ENCODE measurements at regions not wholly inside any gene's neighbourhood (a gene's known extent, or its start where the extent isn't known, plus 50 kb on each side); places are given as distances from the start of the nearest gene placed in this dataset.

- Histone ChIP-seq H3K36me3 (no peaks in the 10 kb centered on the region), H3K9me3 (no peaks in the 10 kb centered on the region), H3K4me3 (no peak overlapping the region), H3K4me1 (peaks cover 0 to 20% (median 3%) of the 10 kb centered on the region in 9 donors), H3K27me3 (peaks cover 0 to 18% (median 0%) of the 10 kb centered on the region in 7 donors), H3K27ac (no peak overlapping the region)
- no peak for TF ChIP-seq CTCF (IDR thresholded peaks at IDR 0.05)
- DNase-seq = no peak
- intact Hi-C loops (cut with DNase I) = no loop called here
- peak in 1 of 8 donors; percentile 28 for ATAC-seq
- 72% methylated on average over 9 of the region's 9 CpGs for WGBS, 2 donors
Observed at GRCh38 chr16:66231452-66232160, 134.9 kb upstream of the CDH5 start.

- H3K9me3 ChIP-seq = no peaks in the 10 kb centered on the region
- peaks cover 0 to 20% (median 4%) of the 10 kb centered on the region in 9 donors for H3K4me1 ChIP-seq
- TF ChIP-seq CTCF (IDR thresholded peaks at IDR 0.05) = no peak
- intact Hi-C loops (cut with DNase I) = no loop called here
- H3K36me3 ChIP-seq = no peaks in the 10 kb centered on the region
- H3K27me3 ChIP-seq = peaks cover 0 to 18% (median 0%) of the 10 kb centered on the region in 7 donors
- H3K4me3 ChIP-seq = no peak overlapping the region
- no peak for DNase-seq
- 87 to 91% methylated on average over 4 of the region's 4 CpGs for WGBS, 2 donors
- no peak overlapping the region for H3K27ac ChIP-seq
- no peak for ATAC-seq
Observed at GRCh38 chr16:66229651-66230050, 136.8 kb upstream of the CDH5 start.

- TF ChIP-seq CTCF (IDR thresholded peaks at IDR 0.05) = no peak
- WGBS, 2 donors = 64 to 72% methylated on average over 7 of the region's 7 CpGs
Observed at GRCh38 chr16:66228792-66229191, 137.7 kb upstream of the CDH5 start.

GRCh38 chr16:66227766-66228530 lies 138.5 kb upstream of the CDH5 start:
- Histone ChIP-seq H3K9me3 (no peaks in the 10 kb centered on the region), H3K36me3 (no peaks in the 10 kb centered on the region), H3K27ac (peak overlapping the region in 1 of 10 donors; percentile 68), H3K4me1 (peaks cover 0 to 28% (median 5%) of the 10 kb centered on the region in 9 donors), H3K27me3 (peaks cover 0 to 10% (median 0%) of the 10 kb centered on the region in 7 donors), H3K4me3 (no peak overlapping the region)
- WGBS, 2 donors = 95 to 99% methylated on average over 8 of the region's 8 CpGs
- no peak for TF ChIP-seq CTCF (IDR thresholded peaks at IDR 0.05)
- no peak for ATAC-seq
- no peak for DNase-seq
- intact Hi-C loops (cut with DNase I) = no loop called here

More at GRCh38 chr16:66228792-66229191, 137.7 kb upstream of the CDH5 start:
- no peak for DNase-seq
- Histone ChIP-seq H3K4me1 (peaks cover 0 to 21% (median 4%) of the 10 kb centered on the region in 9 donors), H3K4me3 (no peak overlapping the region), H3K9me3 (no peaks in the 10 kb centered on the region), H3K36me3 (no peaks in the 10 kb centered on the region), H3K27ac (peak overlapping the region in 1 of 10 donors; percentile 68), H3K27me3 (peaks cover 0 to 14% (median 0%) of the 10 kb centered on the region in 7 donors)
- ATAC-seq = no peak
- intact Hi-C loops (cut with DNase I) = no loop called here
